GM12874 (cell line): ENCODE measurements at regions not wholly inside any gene's neighbourhood (a gene's known extent, or its start where the extent isn't known, plus 50 kb on each side); places are given as distances from the start of the nearest gene placed in this dataset.

Experiments
- CTCF ChIP-seq: IDR thresholded peaks from 2 replicates; pipeline ENCODE4 v1.5.1; 2011; ENCODE audit warnings: low read depth, mild to moderate bottlenecking, control low read depth, low read length, moderate library complexity; ENCODE audit not compliant: insufficient read depth

- TF ChIP-seq CTCF = no peak
Observed at GRCh38 chr3:152056073-152056472, 182.6 kb downstream of the SUCNR1 start.

- no peak for TF ChIP-seq CTCF
Observed at GRCh38 chr3:152056481-152056880, 183.0 kb downstream of the SUCNR1 start.

GRCh38 chr3:152056987-152057386 lies 183.5 kb downstream of the SUCNR1 start:
- no peak for TF ChIP-seq CTCF

DNA sequence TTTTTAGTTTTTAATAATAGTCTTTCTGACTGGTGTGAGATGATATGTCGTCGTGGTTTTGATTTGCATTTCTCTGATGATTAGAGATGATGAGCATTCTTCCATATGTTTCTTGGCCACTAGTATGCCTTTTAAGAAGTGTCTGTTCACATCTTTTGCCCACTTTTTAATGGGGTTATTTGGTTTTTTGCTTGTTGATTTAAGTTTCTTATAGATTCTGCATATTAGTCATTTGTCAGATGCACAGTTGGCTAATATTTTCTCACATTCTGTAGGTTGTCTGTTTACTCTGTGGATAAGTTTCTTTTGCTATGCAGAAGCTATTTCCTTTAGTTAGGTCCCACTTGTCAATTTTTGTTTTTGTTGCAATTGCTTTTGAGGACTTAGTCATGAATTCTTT lies 185.4 kb downstream of the SUCNR1 start:
- TF ChIP-seq CTCF = no peak

DNA sequence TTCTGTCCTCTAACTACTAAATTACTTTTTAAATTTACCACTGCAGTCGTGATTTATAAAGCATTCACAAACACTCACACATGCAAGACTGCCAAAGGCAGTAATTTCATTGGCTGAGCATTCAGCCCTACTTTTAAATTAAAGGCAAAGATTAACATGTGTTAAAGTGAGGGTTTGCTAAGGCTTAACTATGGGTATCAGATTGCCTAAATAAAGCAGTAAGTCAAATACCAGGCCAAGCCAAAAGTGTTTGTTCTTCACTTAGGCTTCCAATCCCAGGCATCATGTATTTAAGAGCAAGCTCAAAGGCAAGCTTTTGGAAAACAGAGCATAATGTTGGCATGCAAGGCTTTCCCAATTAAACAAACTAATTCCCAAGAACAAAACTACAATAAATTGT lies 187.3 kb downstream of the SUCNR1 start:
- TF ChIP-seq CTCF = no peak

DNA sequence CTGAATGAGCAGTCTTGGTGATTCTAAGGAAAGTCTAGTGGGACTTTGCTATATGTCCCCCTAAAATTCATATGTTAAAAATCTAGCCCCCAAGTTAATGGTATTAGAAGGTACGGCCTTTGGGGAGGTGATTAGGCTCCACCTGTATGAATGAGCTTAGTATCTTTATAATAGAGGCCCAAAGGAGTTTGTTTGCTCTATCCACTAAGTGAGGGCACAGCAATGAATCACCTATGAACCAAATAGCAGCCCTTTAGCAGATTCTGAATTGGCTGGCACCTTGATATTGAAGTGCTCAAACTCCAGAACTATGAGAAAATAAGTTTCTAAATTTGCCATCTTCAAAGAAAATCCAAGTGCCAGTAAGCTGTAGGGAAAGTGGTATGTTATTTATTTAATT lies 187.9 kb downstream of the SUCNR1 start:
- TF ChIP-seq CTCF = no peak

DNA sequence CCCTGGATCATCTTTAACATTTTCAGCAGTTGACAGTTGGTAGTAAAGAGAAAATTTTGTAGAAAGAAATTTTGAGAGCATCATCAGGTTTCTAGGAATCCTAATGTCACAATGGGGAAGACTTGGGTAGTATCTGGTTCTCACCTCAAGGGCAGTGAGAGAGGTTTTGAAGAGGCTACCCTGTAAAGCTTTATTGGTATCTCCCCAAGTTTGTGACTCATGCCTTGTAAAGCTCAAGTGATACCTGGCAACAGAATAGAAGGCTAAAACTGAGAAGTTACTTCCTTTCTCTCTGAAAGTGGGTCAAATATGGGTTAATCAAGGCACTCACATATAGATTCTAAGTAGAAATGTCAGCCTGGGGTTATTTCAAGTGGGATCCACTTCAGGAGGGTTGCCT lies 196.4 kb downstream of the SUCNR1 start:
- TF ChIP-seq CTCF = no peak

GRCh38 chr3:152071315-152071714 lies 197.4 kb upstream of the MBNL1 start:
- TF ChIP-seq CTCF = no peak
